Left lung (tissue), 4 donors: ENCODE measurements at regions not wholly inside any gene's neighbourhood (a gene's known extent, or its start where the extent isn't known, plus 50 kb on each side); places are given as distances from the start of the nearest gene placed in this dataset.

Experiments used
- ATAC-seq: fragments of 200-7000 bp; cut with Tn5 transposase; one replicate; pipeline ENCODE4 v1.9.1; 2020; ENCODE audit warnings: moderate library complexity
- DNase-seq, 4 donors: peaks; one replicate each; pipeline ENCODE4 v3.0.0-alpha.2; 2013 to 2020
- H3K27ac ChIP-seq, 2 donors: fragments of 200-600 bp; sonication (generic) in 1 of 2; one replicate each; pipeline versions ENCODE4 v1.5.0 to v1.8.0; 2020 to 2021
- H3K27me3 ChIP-seq, 2 donors: fragments of 200-600 bp; sonication (generic) in 1 of 2; one replicate each; pipeline versions ENCODE4 v1.5.0 to v1.8.0; 2020 to 2021
- H3K36me3 ChIP-seq, 2 donors: fragments of 200-600 bp; sonication (generic) in 1 of 2; one replicate each; pipeline versions ENCODE4 v1.5.0 to v1.8.0; 2020 to 2021
- H3K4me1 ChIP-seq, 2 donors: fragments of 200-600 bp; one replicate each; pipeline ENCODE4 v1.8.0; 2021
- H3K4me3 ChIP-seq, 2 donors: fragments of 200-600 bp; sonication (generic) in 1 of 2; one replicate each; pipeline versions ENCODE4 v1.5.0 to v1.8.0; 2020 to 2021; ENCODE audit warnings: mild to moderate bottlenecking in 1 of 2
- H3K9me3 ChIP-seq, 2 donors: fragments of 200-600 bp; sonication (generic) in 1 of 2; one replicate each; pipeline versions ENCODE4 v1.5.0 to v1.8.0; 2020 to 2021
- CTCF ChIP-seq, 2 donors: fragments of 200-600 bp; sonication (generic) in 1 of 2; IDR thresholded peaks; one replicate each; pipeline versions ENCODE4 v1.5.0 to v1.8.0; 2021; ENCODE audit warnings: antibody characterized with exemption in 2 of 2
- intact Hi-C, 2 donors: fragments of 100-400 bp; cut with DNase I; formaldehyde crosslinking; loops; one replicate each; pipeline versions ENCODE4 v1.11.2 to v1.14.2; 2022
- donor health status: DM: no; HTN: yes; CAD: no.
- donor health status: DM: no; HTN: no; CAD: no.

DNA sequence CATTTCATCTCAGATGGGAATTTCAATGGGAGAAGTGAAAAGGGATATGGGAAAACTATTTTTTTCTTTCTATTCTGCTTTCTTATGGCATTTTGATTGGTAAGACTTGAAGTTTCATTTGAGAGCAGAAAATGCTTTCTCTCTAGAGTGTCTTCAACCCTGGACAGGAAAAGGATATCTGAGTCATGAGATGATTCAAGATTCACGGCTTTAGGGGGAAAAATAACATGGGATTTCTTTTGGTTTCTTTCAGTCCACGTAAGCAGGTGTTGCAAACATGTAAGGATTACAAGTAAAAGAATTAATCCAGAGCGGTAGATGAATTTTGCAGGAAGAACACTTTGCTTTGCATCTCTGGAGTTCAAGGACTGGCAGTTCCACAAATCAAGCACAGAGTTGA, 1001.0 kb upstream of the TENM4 start:
- DNase-seq = no peak
- no peak overlapping the region for H3K27ac ChIP-seq
- no peak overlapping the region for H3K4me3 ChIP-seq
- ATAC-seq = no peak
- TF ChIP-seq CTCF (IDR thresholded peaks at IDR 0.05) = no peak
- no peaks in the 10 kb centered on the region for H3K9me3 ChIP-seq
- no peaks in the 10 kb centered on the region for H3K4me1 ChIP-seq
- intact Hi-C loops = no loop called here
- no peaks in the 10 kb centered on the region for H3K27me3 ChIP-seq
- H3K36me3 ChIP-seq = no peaks in the 10 kb centered on the region

DNA sequence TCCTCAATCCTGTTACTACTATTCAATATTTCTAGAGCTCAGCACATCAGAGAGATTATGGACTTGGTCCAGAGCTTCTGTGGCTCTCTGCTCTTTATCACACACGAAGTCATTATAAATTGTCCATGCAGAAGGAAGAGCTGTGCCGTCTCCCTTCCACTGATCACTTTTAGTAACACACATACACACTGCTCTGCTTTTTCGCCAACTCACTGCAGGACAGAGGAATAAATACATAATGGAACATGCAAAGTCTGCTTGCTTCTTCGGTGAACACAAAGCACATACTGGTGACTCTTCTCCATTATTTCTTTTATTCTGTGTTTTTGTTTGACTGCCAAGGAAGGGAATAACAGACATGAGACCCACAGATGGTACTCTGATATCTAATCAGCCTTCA, 1000.0 kb upstream of the TENM4 start:
- Histone ChIP-seq H3K4me1 (no peaks in the 10 kb centered on the region), H3K4me3 (no peak overlapping the region), H3K27me3 (no peaks in the 10 kb centered on the region), H3K36me3 (no peaks in the 10 kb centered on the region), H3K27ac (no peak overlapping the region), H3K9me3 (no peaks in the 10 kb centered on the region)
- ATAC-seq (no peak), DNase-seq (no peak)
- no peak for TF ChIP-seq CTCF (IDR thresholded peaks at IDR 0.05)
- intact Hi-C loops = no loop called here

- H3K9me3 ChIP-seq = no peaks in the 10 kb centered on the region
- no peak overlapping the region for H3K4me3 ChIP-seq
- no peak overlapping the region for H3K27ac ChIP-seq
- DNase-seq (no peak), ATAC-seq (no peak)
- H3K36me3 ChIP-seq = no peaks in the 10 kb centered on the region
- TF ChIP-seq CTCF (IDR thresholded peaks at IDR 0.05) = no peak
- no peaks in the 10 kb centered on the region for H3K27me3 ChIP-seq
- H3K4me1 ChIP-seq = no peaks in the 10 kb centered on the region
- intact Hi-C loops = no loop called here
These were observed 995.7 kb upstream of the TENM4 start for GRCh38 chr11:80436547-80436946.

DNA sequence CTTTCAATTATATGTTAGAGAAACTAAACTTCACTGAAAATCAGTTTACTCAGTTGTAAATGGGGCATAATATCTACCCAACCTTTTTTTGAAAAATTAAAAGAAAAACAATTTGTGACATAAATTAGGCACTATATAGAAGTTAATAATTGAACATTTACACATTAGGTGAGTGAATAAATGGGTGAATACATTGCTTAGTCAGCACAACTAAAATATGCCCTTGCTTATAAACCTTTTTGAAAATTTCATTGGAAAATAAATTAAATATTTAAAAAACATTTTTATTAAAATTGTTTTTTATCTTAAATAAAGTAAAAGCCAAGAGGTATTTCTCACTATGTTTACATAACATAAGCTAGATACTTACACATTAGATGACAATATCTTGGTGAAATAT, 994.5 kb upstream of the TENM4 start:
- no peaks in the 10 kb centered on the region for H3K36me3 ChIP-seq
- no peaks in the 10 kb centered on the region for H3K4me1 ChIP-seq
- H3K27ac ChIP-seq = no peak overlapping the region
- H3K4me3 ChIP-seq = no peak overlapping the region
- H3K27me3 ChIP-seq = no peaks in the 10 kb centered on the region
- no peak for DNase-seq
- no peak for TF ChIP-seq CTCF (IDR thresholded peaks at IDR 0.05)
- ATAC-seq = no peak
- intact Hi-C loops = no loop called here
- no peaks in the 10 kb centered on the region for H3K9me3 ChIP-seq

GRCh38 chr11:80432057-80432456, 991.2 kb upstream of the TENM4 start:
- no peak for TF ChIP-seq CTCF (IDR thresholded peaks at IDR 0.05)
- no peaks in the 10 kb centered on the region for H3K27me3 ChIP-seq
- DNase-seq = no peak

More at GRCh38 chr11:80432057-80432456, 991.2 kb upstream of the TENM4 start:
- no peaks in the 10 kb centered on the region for H3K4me1 ChIP-seq
- H3K27ac ChIP-seq = no peak overlapping the region
- H3K36me3 ChIP-seq = no peaks in the 10 kb centered on the region
- intact Hi-C loops = no loop called here
- H3K4me3 ChIP-seq = no peak overlapping the region
- ATAC-seq = no peak
- no peaks in the 10 kb centered on the region for H3K9me3 ChIP-seq
